ENCODE measurements at regions not wholly inside any gene's neighbourhood (a gene's known extent, or its start where the extent isn't known, plus 50 kb on each side); places are given as distances from the start of the nearest gene placed in this dataset.

DNA sequence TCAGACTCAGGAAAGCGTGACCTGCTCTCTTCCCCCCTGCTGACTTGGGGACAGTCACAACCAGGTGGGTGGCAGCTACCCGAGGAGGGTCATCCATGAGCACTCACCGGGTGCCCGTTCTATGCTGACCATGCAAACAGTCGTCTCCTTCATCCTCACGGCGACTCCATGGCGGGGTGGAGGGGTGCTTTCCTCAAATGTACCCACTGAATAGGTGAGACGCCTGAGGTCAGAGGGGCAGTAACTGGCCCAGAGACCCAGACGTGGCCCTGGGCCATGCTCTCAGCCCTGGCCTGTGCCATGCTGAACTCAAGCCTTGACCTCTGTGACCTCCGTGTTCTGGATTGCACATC lies 59.2 kb upstream of the TPM4 start:
- Histone ChIP-seq H3K4me2 (ENCODE audit: control insufficient read depth, insufficient read depth) (no peak overlapping the region), H3K36me3 (ENCODE audit: control insufficient read depth in 2 of 2, insufficient read depth in 2 of 2, low read length in 1 of 2) (no peaks in the 10 kb centered on the region), H3K27ac (ENCODE audit: control insufficient read depth, insufficient read depth) (no peak overlapping the region), H3K27me3 (replicated peaks in 1 of 2; ENCODE audit: control insufficient read depth in 2 of 2, insufficient read depth in 2 of 2, low read length in 1 of 2) (no peaks in the 10 kb centered on the region), H3K4me1 (ENCODE audit: control insufficient read depth, insufficient read depth, low read length) (no peaks in the 10 kb centered on the region), H3K9me3 (replicated peaks; ENCODE audit: control insufficient read depth, insufficient read depth, low read length) (no peaks in the 10 kb centered on the region), H3K9ac (ENCODE audit: control insufficient read depth, insufficient read depth, low read length) (no peak overlapping the region), H3K4me3 (no peak overlapping the region), H3K79me2 (ENCODE audit: control insufficient read depth, insufficient read depth, low read length) (no peaks in the 10 kb centered on the region), H4K20me1 (ENCODE audit: control insufficient read depth, insufficient read depth) (no peaks in the 10 kb centered on the region), H2AFZ (ENCODE audit: control insufficient read depth, low read depth, low read length) (no peak overlapping the region)
- 34% methylated on average over 11 of the region's 11 CpGs for WGBS (ENCODE audit: insufficient coverage, insufficient replicate concordance, low lambda C conversion rate, missing lambda C conversion rate)
- RAD21 ChIA-PET (ENCODE audit: unreplicated experiment) = no interaction called here
- BruUV-seq (replicated peaks) = no TSS peak
- intact Hi-C loops (cut with micrococcal nuclease; ENCODE audit: unreplicated experiment) (no loop called here), in situ Hi-C loops (cut with MboI) (no loop called here)
- no peak for ATAC-seq
- POLR2A ChIA-PET = no interaction called here
- SMC1A ChIA-PET (ENCODE audit: uncharacterized antibody, unreplicated experiment) = no interaction called here
- CTCF ChIA-PET = no interaction called here
- DNase-seq (ENCODE audit: low read depth, low spot score) = no peak
- FAIRE-seq = no peak
- TF ChIP-seq, protein P1, sequence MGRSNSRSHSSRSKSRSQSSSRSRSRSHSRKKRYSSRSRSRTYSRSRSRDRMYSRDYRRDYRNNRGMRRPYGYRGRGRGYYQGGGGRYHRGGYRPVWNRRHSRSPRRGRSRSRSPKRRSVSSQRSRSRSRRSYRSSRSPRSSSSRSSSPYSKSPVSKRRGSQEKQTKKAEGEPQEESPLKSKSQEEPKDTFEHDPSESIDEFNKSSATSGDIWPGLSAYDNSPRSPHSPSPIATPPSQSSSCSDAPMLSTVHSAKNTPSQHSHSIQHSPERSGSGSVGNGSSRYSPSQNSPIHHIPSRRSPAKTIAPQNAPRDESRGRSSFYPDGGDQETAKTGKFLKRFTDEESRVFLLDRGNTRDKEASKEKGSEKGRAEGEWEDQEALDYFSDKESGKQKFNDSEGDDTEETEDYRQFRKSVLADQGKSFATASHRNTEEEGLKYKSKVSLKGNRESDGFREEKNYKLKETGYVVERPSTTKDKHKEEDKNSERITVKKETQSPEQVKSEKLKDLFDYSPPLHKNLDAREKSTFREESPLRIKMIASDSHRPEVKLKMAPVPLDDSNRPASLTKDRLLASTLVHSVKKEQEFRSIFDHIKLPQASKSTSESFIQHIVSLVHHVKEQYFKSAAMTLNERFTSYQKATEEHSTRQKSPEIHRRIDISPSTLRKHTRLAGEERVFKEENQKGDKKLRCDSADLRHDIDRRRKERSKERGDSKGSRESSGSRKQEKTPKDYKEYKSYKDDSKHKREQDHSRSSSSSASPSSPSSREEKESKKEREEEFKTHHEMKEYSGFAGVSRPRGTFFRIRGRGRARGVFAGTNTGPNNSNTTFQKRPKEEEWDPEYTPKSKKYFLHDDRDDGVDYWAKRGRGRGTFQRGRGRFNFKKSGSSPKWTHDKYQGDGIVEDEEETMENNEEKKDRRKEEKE (IDR thresholded peaks at IDR 0.05) = no peak
- no peak for TF ChIP-seq BACH1 (IDR thresholded peaks at IDR 0.05; ENCODE audit: borderline replicate concordance)
- TF ChIP-seq SMC3 (IDR thresholded peaks at IDR 0.05; ENCODE audit: borderline replicate concordance, low read length) = no peak
- TF ChIP-seq EGR1 (IDR thresholded peaks at IDR 0.05; ENCODE audit: borderline replicate concordance in 1 of 2, low read depth in 2 of 2, low read length in 2 of 2) = no peak
- no peak for TF ChIP-seq NR2C1 (IDR thresholded peaks at IDR 0.05)
- TF ChIP-seq, protein P2, sequence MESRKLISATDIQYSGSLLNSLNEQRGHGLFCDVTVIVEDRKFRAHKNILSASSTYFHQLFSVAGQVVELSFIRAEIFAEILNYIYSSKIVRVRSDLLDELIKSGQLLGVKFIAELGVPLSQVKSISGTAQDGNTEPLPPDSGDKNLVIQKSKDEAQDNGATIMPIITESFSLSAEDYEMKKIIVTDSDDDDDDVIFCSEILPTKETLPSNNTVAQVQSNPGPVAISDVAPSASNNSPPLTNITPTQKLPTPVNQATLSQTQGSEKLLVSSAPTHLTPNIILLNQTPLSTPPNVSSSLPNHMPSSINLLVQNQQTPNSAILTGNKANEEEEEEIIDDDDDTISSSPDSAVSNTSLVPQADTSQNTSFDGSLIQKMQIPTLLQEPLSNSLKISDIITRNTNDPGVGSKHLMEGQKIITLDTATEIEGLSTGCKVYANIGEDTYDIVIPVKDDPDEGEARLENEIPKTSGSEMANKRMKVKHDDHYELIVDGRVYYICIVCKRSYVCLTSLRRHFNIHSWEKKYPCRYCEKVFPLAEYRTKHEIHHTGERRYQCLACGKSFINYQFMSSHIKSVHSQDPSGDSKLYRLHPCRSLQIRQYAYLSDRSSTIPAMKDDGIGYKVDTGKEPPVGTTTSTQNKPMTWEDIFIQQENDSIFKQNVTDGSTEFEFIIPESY (IDR thresholded peaks at IDR 0.05) = no peak
- TF ChIP-seq BRCA1 (IDR thresholded peaks at IDR 0.05; ENCODE audit: low read depth, low read length) = no peak
- no peak for TF ChIP-seq SMARCA5 (IDR thresholded peaks at IDR 0.05)
- TF ChIP-seq, protein P3, sequence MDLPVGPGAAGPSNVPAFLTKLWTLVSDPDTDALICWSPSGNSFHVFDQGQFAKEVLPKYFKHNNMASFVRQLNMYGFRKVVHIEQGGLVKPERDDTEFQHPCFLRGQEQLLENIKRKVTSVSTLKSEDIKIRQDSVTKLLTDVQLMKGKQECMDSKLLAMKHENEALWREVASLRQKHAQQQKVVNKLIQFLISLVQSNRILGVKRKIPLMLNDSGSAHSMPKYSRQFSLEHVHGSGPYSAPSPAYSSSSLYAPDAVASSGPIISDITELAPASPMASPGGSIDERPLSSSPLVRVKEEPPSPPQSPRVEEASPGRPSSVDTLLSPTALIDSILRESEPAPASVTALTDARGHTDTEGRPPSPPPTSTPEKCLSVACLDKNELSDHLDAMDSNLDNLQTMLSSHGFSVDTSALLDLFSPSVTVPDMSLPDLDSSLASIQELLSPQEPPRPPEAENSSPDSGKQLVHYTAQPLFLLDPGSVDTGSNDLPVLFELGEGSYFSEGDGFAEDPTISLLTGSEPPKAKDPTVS (IDR thresholded peaks at IDR 0.05; ENCODE audit: low read depth, low read length) = no peak
- no peak for TF ChIP-seq BMI1 (IDR thresholded peaks at IDR 0.05; ENCODE audit: borderline replicate concordance)
- no peak for TF ChIP-seq CREM (IDR thresholded peaks at IDR 0.05; ENCODE audit: low read depth)
- TF ChIP-seq, protein P4, sequence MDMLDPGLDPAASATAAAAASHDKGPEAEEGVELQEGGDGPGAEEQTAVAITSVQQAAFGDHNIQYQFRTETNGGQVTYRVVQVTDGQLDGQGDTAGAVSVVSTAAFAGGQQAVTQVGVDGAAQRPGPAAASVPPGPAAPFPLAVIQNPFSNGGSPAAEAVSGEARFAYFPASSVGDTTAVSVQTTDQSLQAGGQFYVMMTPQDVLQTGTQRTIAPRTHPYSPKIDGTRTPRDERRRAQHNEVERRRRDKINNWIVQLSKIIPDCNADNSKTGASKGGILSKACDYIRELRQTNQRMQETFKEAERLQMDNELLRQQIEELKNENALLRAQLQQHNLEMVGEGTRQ (IDR thresholded peaks at IDR 0.05; ENCODE audit: borderline replicate concordance, low read depth, low read length) = no peak
- TF ChIP-seq, protein P5, sequence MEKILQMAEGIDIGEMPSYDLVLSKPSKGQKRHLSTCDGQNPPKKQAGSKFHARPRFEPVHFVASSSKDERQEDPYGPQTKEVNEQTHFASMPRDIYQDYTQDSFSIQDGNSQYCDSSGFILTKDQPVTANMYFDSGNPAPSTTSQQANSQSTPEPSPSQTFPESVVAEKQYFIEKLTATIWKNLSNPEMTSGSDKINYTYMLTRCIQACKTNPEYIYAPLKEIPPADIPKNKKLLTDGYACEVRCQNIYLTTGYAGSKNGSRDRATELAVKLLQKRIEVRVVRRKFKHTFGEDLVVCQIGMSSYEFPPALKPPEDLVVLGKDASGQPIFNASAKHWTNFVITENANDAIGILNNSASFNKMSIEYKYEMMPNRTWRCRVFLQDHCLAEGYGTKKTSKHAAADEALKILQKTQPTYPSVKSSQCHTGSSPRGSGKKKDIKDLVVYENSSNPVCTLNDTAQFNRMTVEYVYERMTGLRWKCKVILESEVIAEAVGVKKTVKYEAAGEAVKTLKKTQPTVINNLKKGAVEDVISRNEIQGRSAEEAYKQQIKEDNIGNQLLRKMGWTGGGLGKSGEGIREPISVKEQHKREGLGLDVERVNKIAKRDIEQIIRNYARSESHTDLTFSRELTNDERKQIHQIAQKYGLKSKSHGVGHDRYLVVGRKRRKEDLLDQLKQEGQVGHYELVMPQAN (conservative IDR thresholded peaks at IDR 0.05) = no peak
- TF ChIP-seq CHD4 (IDR thresholded peaks at IDR 0.05) = no peak
- no peak for TF ChIP-seq NRF1 (conservative IDR thresholded peaks at IDR 0.05; ENCODE audit: low read depth, low read length)
